Ovary (tissue), 7 donors: ENCODE measurements at regions not wholly inside any gene's neighbourhood (a gene's known extent, or its start where the extent isn't known, plus 50 kb on each side); places are given as distances from the start of the nearest gene placed in this dataset.
A peak's percentile ranks its signal among the peaks of the same experiment; 100 is the strongest.

Experiments
- DNase-seq, 5 donors: peaks; one replicate each; pipeline ENCODE4 v3.0.0-alpha.2; 2019 to 2020
- H3K27ac ChIP-seq, 2 donors: fragments of 200-600 bp; one replicate each; pipeline versions ENCODE4 v1.5.1 to v1.8.0; 2019 to 2022
- H3K27me3 ChIP-seq: fragments of 200-600 bp; one replicate; pipeline ENCODE4 v1.8.0; 2022
- H3K36me3 ChIP-seq: fragments of 200-600 bp; sonication (generic); one replicate; pipeline ENCODE4 v1.5.1; 2019
- H3K4me1 ChIP-seq: one replicate; pipeline ENCODE4 v1.8.1; 2013; ENCODE audit warnings: mild to moderate bottlenecking, moderate library complexity; ENCODE audit not compliant: insufficient read depth
- H3K4me3 ChIP-seq: fragments of 200-600 bp; sonication (generic); one replicate; pipeline ENCODE4 v1.5.1; 2017
- H3K9me3 ChIP-seq, 2 donors: fragments of 200-600 bp in 1 of 2; sonication (generic) in 1 of 2; one replicate each; pipeline versions ENCODE4 v1.5.1 to v1.8.1; 2013 to 2019; ENCODE audit warnings: mild to moderate bottlenecking in 1 of 2, moderate library complexity in 1 of 2
- EP300 ChIP-seq: sonication (generic); formaldehyde crosslinking; IDR thresholded peaks from one replicate; pipeline ENCODE4 v1.6.1; 2017; ENCODE audit warnings: antibody characterized with exemption
- POLR2A ChIP-seq: fragments of 450-650 bp; IDR thresholded peaks from one replicate; pipeline ENCODE4 v1.6.1; 2017; ENCODE audit warnings: antibody characterized with exemption, mild to moderate bottlenecking, moderate library complexity
- WGBS, 3 donors: extraction: QIAGEN DNeasy Blood & Tissue Kit in 1 of 3; methylation state at CpG; one replicate each; pipeline versions ENCODE4 v1.1.5 to v1.1.7; 2013 to 2017; 5-methylcytosine and 5-hydroxymethylcytosine counted together
- intact Hi-C, 4 donors: fragments of 100-400 bp; cut with DNase I; formaldehyde crosslinking; loops; one replicate each; pipeline versions ENCODE4 v1.11.0 to v1.15.1; 2022 to 2023
- TF ChIP-seq, protein P1 (sequence below), 3 donors: fragments of 450-650 bp in 2 of 3; fragments of 200-600 bp in 1 of 3; IDR thresholded peaks; one replicate each; pipeline versions ENCODE4 v1.5.1 to v1.8.0; 2016 to 2022; ENCODE audit warnings: antibody characterized with exemption in 3 of 3, mild to moderate bottlenecking in 1 of 3
- donor health status: DM: no; HTN: no; CAD: no; lungs with moderate emphysema.
- donor health status: DM: no; HTN: no; CAD: no.
- donor health status: Bipolar disorder and iron deficiency.
- donor health status: DM: no; HTN: no; CAD: no.
- donor health status: DM: yes; HTN: yes; CAD: no.

DNA sequence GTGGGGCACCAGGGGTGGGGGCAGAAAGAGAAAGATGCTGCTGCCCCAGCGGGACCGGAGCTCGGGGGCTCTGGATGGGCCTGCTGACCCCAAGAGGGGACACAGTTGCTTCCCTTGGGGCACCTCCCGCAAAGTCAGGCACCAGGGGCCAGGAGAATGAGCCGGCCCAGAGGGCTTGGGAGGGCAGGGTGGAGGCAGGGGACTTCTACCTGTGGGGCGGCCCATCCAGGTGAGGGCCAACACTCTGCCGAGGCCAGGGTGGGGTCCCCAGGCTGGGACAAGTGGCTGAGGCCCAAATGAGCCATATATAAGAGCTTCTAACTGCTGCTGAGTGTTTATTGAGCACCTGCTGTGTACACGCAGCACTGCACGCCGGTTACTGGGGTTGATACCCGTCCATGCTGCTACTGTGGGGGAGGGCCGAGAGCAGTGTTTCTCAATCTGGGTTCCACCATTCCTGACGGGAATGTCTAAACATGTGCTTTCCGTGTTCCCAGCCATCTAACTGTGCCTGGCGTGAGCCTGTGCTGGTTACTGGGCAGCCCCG lies 211.7 kb upstream of the GSE1 start:
- intact Hi-C loops = no loop called here
- 88 to 91% (median 91%) methylated on average over 16 of the region's 16 CpGs for WGBS, 3 donors
- H3K4me1 ChIP-seq = peaks cover 6% of the 10 kb centered on the region
- TF ChIP-seq POLR2A (no peak), EP300 (no peak)
- TF ChIP-seq, protein P1, sequence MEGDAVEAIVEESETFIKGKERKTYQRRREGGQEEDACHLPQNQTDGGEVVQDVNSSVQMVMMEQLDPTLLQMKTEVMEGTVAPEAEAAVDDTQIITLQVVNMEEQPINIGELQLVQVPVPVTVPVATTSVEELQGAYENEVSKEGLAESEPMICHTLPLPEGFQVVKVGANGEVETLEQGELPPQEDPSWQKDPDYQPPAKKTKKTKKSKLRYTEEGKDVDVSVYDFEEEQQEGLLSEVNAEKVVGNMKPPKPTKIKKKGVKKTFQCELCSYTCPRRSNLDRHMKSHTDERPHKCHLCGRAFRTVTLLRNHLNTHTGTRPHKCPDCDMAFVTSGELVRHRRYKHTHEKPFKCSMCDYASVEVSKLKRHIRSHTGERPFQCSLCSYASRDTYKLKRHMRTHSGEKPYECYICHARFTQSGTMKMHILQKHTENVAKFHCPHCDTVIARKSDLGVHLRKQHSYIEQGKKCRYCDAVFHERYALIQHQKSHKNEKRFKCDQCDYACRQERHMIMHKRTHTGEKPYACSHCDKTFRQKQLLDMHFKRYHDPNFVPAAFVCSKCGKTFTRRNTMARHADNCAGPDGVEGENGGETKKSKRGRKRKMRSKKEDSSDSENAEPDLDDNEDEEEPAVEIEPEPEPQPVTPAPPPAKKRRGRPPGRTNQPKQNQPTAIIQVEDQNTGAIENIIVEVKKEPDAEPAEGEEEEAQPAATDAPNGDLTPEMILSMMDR (IDR thresholded peaks at IDR 0.05) = no peak
- H3K9me3 ChIP-seq = no peaks in the 10 kb centered on the region
- H3K27ac ChIP-seq = no peak overlapping the region
- H3K4me3 ChIP-seq = no peak overlapping the region
- DNase-seq = peak in 4 of 5 donors; percentile 10 to 30 (median 19)
- no peaks in the 10 kb centered on the region for H3K27me3 ChIP-seq
- H3K36me3 ChIP-seq = no peaks in the 10 kb centered on the region

DNA sequence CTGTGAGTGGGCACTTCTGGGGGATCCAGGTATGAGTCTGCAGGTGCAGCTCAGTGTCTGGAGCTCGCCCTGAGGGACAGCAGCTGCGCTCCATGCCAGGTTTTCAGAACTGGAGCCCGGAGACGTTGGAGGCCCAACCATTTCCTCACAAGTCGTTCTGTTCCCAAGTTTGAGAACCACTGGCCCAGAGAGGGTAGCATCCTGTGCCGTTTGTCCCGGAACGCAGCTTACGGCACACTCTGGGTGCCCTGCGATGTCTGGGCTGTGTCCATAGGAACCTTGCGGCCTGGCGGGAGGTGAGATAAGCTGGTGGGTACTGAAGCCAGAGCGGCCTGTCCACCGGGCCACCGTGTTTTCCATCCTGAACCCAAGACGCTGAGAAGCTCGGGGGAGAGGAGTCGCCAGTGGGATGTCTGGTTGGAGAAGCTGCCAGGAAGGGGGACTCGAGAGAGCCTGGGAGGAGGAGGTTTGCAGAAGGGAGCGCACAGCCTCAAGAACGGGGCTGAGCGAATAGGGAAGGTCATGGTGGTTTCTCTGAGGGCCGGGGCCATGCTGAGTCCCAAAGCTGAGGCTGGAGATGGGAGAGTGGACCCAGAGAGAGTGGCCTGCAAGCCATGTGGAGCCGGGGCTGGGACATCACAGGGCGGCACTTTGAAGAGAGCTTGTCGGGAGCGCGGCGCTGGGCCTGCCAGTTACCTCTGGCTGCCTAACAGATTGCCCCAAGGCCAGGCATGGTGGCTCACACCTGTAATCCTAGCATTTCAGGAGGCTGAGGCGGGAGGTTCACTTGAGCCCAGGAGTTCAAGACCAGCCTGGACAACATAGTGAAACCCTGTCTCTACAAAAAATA lies 211.0 kb upstream of the GSE1 start:
- Histone ChIP-seq H3K9me3 (no peaks in the 10 kb centered on the region), H3K27ac (no peak overlapping the region), H3K4me3 (no peak overlapping the region), H3K36me3 (no peaks in the 10 kb centered on the region), H3K4me1 (peaks cover 2% of the 10 kb centered on the region), H3K27me3 (no peaks in the 10 kb centered on the region)
- 88 to 91% (median 89%) methylated on average over 28 to 30 of the region's 30 CpGs for WGBS, 3 donors
- TF ChIP-seq, protein P1 (IDR thresholded peaks at IDR 0.05) = no peak
- TF ChIP-seq EP300 (no peak), POLR2A (no peak)
- DNase-seq = peak in 4 of 5 donors; percentile 17 to 31 (median 19)
- intact Hi-C loops = no loop called here

DNA sequence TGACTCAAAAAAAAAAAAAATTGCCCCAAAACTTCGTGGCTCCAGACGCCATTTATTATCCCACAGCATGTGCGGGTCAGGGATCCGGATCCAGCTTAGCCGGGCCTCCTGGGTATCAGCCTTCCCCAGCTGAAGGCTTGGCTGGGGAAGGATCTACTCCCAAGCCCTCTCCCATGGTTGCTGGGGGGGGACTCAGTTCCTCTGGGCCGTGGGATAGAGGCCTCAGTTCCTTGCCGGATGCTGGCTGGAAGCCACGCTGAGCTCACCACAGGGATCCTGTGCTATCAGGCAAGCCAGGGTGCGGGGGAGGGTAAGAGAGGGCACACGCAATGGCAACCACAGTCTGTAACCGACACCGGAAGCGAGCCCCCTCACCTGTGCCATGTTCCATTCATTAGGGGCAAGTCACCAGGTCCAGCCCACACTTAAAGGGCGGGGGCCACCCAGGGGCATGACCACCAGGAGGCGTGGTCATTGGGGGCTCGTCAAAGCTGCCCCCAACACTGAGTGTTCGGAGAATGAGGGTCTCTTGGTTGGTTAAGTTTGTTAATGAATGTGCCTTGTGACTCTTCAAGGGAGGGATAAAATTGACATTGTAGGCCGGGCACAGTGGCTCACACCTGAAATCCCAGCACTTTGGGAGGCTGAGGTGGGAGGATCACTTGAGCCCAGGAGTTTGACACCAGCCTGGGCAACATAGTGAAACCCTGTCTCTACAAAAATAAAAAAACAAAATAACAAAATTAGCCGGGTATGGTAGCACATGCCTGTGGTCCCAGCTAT lies 210.0 kb upstream of the GSE1 start:
- 51 to 62% (median 56%) methylated on average over 19 of the region's 19 CpGs for WGBS, 3 donors
- Histone ChIP-seq H3K36me3 (no peaks in the 10 kb centered on the region), H3K27ac (no peak overlapping the region), H3K4me1 (peaks cover 2% of the 10 kb centered on the region), H3K4me3 (no peak overlapping the region), H3K9me3 (no peaks in the 10 kb centered on the region), H3K27me3 (no peaks in the 10 kb centered on the region)
- intact Hi-C loops = no loop called here
- peak; percentile 36 to 68 (median 52) for DNase-seq
- TF ChIP-seq POLR2A = no peak

DNA sequence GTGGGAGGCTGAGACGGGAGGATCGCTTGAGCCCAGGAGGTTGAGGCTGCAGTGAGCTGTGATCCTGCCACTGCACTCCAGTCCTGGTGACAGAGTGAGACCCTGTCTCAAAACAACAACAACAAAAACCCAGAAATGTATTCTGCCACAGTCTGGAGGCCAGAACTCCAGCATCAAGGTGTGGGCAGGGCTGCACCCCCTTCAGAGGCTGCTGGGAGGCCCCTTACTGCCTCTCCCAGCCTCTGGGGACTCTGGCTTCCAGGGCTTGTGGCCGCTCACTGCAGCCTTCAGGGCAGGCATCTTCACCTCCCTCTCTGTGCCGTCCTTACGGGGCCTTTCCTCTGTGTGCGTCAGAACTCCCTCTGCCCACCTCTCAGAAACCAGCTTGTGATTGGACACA lies 209.4 kb upstream of the GSE1 start:
- Histone ChIP-seq H3K27ac (no peak overlapping the region), H3K27me3 (no peaks in the 10 kb centered on the region), H3K4me1 (peaks cover 2% of the 10 kb centered on the region), H3K36me3 (no peaks in the 10 kb centered on the region), H3K4me3 (no peak overlapping the region), H3K9me3 (no peaks in the 10 kb centered on the region)
- TF ChIP-seq POLR2A (no peak), EP300 (no peak)
- TF ChIP-seq, protein P1 (IDR thresholded peaks at IDR 0.05) = no peak
- intact Hi-C loops = no loop called here
- WGBS, 3 donors = 95 to 98% (median 96%) methylated on average over 6 of the region's 6 CpGs
- peak in 2 of 5 donors; percentile 9 to 11 for DNase-seq
